Gastroesophageal sphincter (tissue), 3 donors: ENCODE measurements at regions not wholly inside any gene's neighbourhood (a gene's known extent, or its start where the extent isn't known, plus 50 kb on each side); places are given as distances from the start of the nearest gene placed in this dataset.

Experiments
- EP300 ChIP-seq: sonication (generic); formaldehyde crosslinking; IDR thresholded peaks from one replicate; pipeline ENCODE4 v1.6.1; 2017; ENCODE audit warnings: antibody characterized with exemption, mild to moderate bottlenecking
- TF ChIP-seq, protein P1 (sequence below), 4 experiments: fragments of 200-600 bp in 2 of 4; fragments of 450-650 bp in 2 of 4; sonication (generic) in 1 of 4; IDR thresholded peaks; one replicate each; pipeline ENCODE4 v1.5.1; 2017 to 2019; ENCODE audit warnings: antibody characterized with exemption in 4 of 4, mild to moderate bottlenecking in 2 of 4, moderate library complexity in 2 of 4

GRCh38 chr14:83798421-83798820 is 1731.5 kb upstream of the FLRT2 start:
- TF ChIP-seq, protein P1, sequence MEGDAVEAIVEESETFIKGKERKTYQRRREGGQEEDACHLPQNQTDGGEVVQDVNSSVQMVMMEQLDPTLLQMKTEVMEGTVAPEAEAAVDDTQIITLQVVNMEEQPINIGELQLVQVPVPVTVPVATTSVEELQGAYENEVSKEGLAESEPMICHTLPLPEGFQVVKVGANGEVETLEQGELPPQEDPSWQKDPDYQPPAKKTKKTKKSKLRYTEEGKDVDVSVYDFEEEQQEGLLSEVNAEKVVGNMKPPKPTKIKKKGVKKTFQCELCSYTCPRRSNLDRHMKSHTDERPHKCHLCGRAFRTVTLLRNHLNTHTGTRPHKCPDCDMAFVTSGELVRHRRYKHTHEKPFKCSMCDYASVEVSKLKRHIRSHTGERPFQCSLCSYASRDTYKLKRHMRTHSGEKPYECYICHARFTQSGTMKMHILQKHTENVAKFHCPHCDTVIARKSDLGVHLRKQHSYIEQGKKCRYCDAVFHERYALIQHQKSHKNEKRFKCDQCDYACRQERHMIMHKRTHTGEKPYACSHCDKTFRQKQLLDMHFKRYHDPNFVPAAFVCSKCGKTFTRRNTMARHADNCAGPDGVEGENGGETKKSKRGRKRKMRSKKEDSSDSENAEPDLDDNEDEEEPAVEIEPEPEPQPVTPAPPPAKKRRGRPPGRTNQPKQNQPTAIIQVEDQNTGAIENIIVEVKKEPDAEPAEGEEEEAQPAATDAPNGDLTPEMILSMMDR (IDR thresholded peaks at IDR 0.05) = no peak
- no peak for TF ChIP-seq EP300
